ENCODE measurements at regions not wholly inside any gene's neighbourhood (a gene's known extent, or its start where the extent isn't known, plus 50 kb on each side); places are given as distances from the start of the nearest gene placed in this dataset.

DNA sequence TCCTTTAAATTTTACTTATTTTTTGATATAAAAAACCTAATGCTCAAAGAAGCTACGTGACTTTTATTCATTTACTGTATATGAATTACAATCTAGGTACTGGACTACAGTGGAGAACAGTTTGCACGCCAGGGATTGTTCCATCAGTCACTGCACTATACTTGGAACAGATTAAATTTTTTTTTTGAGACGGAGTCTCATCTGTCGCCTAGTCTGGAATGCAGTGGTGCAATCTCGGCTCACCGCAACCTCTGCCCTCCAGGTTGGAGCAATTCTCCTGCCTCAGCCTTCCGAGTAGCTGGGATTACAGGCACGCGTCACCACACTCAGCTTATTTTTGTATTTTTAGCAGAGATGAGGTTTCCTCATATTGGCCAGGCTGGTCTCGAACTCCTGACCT, 330.0 kb upstream of the SLC14A2 start:
- Histone ChIP-seq H3K9me3 (ENCODE audit: insufficient read depth, low read depth, low read length) (no peaks in the 10 kb centered on the region), H3K4me1 (ENCODE audit: insufficient read depth, low read length) (no peaks in the 10 kb centered on the region), H3K4me2 (ENCODE audit: low read length) (no peak overlapping the region), H4K20me1 (ENCODE audit: insufficient read depth, low read length) (no peaks in the 10 kb centered on the region), H3K9ac (ENCODE audit: low read length) (no peak overlapping the region), H3K27ac (ENCODE audit: low read depth, low read length) (no peak overlapping the region), H3K79me2 (ENCODE audit: insufficient read depth, low read length) (no peaks in the 10 kb centered on the region), H3K36me3 (ENCODE audit: insufficient read depth, low read length) (no peaks in the 10 kb centered on the region), H2AFZ (ENCODE audit: low read depth, low read length) (no peak overlapping the region), H3K27me3 (ENCODE audit: insufficient read depth, low read length) (no peaks in the 10 kb centered on the region), H3K4me3 (ENCODE audit: insufficient read depth, low read depth, low read length) (no peak overlapping the region)
- no peak for DNase-seq (ENCODE audit: low read depth)
- Mint-ChIP-seq H3K27ac (ENCODE audit: unreplicated experiment) (no peak overlapping the region), H3K36me3 (ENCODE audit: low read depth, unreplicated experiment) (no peaks in the 10 kb centered on the region), H3K4me1 (ENCODE audit: low read depth, unreplicated experiment) (no peaks in the 10 kb centered on the region), H3K9me3 (ENCODE audit: unreplicated experiment) (peaks cover 3% of the 10 kb centered on the region), H3K4me3 (ENCODE audit: unreplicated experiment) (no peak overlapping the region), H3K27me3 (ENCODE audit: low read depth, unreplicated experiment) (peaks cover 20% of the 10 kb centered on the region)
- FAIRE-seq: no peak
- TF ChIP-seq CTCF (IDR thresholded peaks at IDR 0.05; ENCODE audit: insufficient read depth, low read depth, low read length): no peak
- TF ChIP-seq EZH2 (IDR thresholded peaks at IDR 0.05; ENCODE audit: insufficient read depth, low read length): no peak

DNA sequence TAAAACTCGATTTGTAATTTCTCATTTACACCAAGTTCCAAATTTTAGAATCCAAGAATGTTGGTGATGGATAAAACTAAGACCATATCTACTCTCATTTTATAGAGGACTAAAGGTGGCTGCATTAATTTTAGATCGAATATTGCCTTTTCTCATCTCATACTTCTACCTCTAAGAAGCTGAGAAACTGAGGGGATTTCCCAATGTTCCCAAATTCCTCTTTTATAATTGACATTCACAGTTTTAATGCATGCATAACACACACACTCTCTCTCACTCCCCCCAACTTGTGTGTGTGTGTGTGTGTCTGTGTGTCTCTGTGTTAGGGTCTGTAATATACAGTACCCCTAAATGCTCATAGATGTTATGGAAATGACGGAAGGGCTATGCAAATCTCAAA, 328.8 kb upstream of the SLC14A2 start:
- no peak overlapping the region for H3K27ac Mint-ChIP-seq (ENCODE audit: unreplicated experiment)
- H3K79me2 ChIP-seq (ENCODE audit: insufficient read depth, low read length): no peaks in the 10 kb centered on the region
- no peak for FAIRE-seq

More for the DNA sequence above, 328.8 kb upstream of the SLC14A2 start:
- Histone ChIP-seq H3K4me3 (ENCODE audit: insufficient read depth, low read depth, low read length) (no peak overlapping the region), H3K4me1 (ENCODE audit: insufficient read depth, low read length) (peaks cover 4% of the 10 kb centered on the region), H4K20me1 (ENCODE audit: insufficient read depth, low read length) (no peaks in the 10 kb centered on the region), H3K27me3 (ENCODE audit: insufficient read depth, low read length) (no peaks in the 10 kb centered on the region), H3K4me2 (ENCODE audit: low read length) (no peak overlapping the region), H2AFZ (ENCODE audit: low read depth, low read length) (no peak overlapping the region), H3K27ac (ENCODE audit: low read depth, low read length) (no peak overlapping the region), H3K9me3 (ENCODE audit: insufficient read depth, low read depth, low read length) (no peaks in the 10 kb centered on the region), H3K36me3 (ENCODE audit: insufficient read depth, low read length) (no peaks in the 10 kb centered on the region), H3K9ac (ENCODE audit: low read length) (no peak overlapping the region)
- Mint-ChIP-seq H3K36me3 (ENCODE audit: low read depth, unreplicated experiment) (no peaks in the 10 kb centered on the region), H3K4me3 (ENCODE audit: unreplicated experiment) (no peak overlapping the region), H3K4me1 (ENCODE audit: low read depth, unreplicated experiment) (peaks cover 4% of the 10 kb centered on the region), H3K27me3 (ENCODE audit: low read depth, unreplicated experiment) (peaks cover 12% of the 10 kb centered on the region), H3K9me3 (ENCODE audit: unreplicated experiment) (peaks cover 3% of the 10 kb centered on the region)
- TF ChIP-seq EZH2 (IDR thresholded peaks at IDR 0.05; ENCODE audit: insufficient read depth, low read length) (no peak), CTCF (IDR thresholded peaks at IDR 0.05; ENCODE audit: insufficient read depth, low read depth, low read length) (no peak)
- no peak for DNase-seq (ENCODE audit: low read depth)

Measured in astrocyte (in vitro differentiated cells and primary cell).